HG03520 (cell line): ENCODE measurements at regions not wholly inside any gene's neighbourhood (a gene's known extent, or its start where the extent isn't known, plus 50 kb on each side); places are given as distances from the start of the nearest gene placed in this dataset.
"Not testable (repeated sequence)": the region's sequence is repeated elsewhere in the genome, so short reads cannot be mapped to it uniquely, and the experiment has no call there.

Source experiments
- ATAC-seq: cut with Tn5 transposase; IDR thresholded peaks from one replicate; pipeline ENCODE4 v1.9.1; 2021; ENCODE audit warnings: mild to moderate bottlenecking, moderate library complexity; ENCODE audit not compliant: unreplicated experiment

DNA sequence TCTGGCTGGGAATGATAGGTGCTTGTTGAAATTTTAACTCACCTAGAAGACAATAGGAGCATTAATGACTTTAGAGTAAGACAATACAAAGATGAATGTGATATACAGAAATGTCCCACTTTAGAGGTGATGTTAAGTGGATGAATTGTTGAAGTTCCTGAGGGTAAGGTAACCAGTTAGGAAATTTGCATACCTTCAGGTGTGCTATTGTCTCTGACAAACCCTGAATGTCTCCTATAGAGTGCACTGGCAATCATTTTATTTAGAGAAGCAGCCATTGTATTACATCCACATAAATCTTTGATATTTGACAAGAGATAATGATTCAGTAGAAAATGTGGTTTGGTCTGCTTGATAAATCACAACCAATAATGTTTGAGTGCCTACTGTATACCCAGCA is 228.5 kb downstream of the RNF144A start:
- ATAC-seq = no peak

DNA sequence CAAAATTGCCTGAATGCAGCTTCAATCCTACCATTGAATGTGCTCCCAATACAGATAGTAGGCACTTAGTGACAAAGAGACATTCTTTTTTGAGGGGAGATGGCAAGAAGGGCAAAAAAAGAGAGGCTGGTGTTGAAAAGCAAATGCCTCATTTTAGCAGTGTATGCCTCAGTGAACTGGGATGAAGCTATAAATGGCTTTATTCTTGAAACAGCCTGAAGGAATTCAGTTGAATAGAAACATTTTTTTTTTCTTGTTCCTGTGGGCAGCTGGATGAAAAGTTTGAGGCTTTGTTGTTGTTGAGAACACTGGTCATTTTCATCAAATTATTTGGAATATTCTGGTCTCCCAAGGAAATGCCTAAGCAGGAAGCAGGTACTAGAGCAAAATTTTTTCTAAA is 228.9 kb downstream of the RNF144A start:
- no peak for ATAC-seq

DNA sequence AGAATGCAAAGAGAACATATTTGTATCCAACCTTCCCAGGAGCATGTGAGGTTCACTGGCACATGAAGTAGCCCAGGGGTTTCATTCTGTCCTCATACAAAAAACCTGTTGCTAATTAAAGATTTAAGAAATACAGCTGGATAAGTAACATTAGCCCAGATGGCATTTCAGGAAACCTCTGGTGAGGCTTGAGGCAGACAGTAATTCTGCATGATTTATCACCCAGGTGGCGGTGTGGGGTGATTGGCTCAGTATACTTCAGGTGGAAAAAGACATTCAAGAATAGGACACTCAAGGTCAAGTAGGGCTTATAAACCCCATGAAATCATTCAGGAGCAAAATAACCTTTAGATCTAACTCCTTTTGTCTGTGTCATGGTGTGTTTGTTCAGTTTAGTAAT is 237.4 kb downstream of the RNF144A start:
- no peak for ATAC-seq

DNA sequence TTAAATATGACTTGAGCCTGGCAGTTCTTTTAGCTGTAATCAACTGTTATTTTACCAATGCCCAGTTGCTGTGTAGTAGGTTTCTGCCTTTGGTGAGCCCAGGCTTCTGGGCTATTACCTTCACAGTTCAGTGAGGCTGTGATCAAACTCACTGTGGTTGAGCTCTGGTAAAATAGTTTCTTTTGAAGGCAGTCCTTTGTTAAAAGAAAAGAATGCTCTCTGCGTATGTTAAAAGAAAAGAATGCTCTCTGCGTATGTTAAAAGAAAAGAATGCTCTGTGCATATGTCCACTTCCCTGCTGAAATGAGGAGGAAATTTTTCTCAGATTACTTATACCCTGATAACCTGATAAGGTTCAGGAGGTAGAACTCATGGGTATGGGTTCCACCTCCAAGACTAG is 244.3 kb downstream of the RNF144A start:
- ATAC-seq = no peak

DNA sequence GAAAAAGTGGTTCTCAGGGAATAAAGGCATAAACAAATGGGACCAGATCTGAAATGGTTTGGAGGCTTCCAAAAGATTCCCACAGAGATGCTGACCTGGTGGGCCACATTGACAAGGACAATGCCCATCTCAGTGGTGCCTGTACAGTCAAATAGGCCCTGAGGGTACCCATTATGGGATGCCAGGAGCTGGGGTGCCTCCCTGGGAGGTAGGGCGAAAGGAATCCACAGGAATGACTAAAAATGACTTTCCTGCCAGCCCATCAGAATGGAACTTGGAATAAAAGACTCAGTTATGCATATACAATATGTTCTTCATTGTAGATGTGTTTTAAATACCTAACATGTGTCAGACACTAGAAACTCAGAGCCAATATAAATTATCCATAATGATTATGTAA is 248.5 kb downstream of the RNF144A start:
- no peak for ATAC-seq

DNA sequence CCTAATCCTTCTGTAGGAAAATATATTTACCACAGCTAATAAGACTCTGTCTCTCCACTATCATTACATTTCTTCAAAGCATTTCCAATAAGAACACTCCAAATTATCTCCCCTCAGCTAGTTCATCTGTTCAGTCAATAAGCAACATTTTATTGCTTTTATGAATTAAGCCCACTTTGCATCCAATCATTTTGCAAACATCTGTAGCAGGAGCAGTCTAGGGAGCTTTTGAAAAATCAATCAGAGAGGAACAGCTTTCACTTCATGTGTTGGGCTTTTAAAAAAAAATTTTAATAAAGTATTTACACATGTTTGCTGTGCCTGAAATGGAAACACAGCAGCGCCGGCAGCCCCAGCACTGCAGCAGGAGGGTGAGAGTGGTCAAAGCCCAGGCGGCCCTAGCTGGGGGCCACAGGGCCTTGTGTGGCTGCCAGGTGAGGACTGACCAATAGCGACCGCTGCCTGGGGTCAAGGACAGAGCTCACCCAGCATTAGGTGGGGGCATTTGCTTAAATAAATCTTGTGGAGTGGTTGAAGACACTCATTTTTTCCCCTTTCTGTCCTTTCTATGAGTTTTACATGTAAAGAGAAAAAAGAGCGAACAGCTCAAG is 250.7 kb downstream of the RNF144A start:
- ATAC-seq = no peak

DNA sequence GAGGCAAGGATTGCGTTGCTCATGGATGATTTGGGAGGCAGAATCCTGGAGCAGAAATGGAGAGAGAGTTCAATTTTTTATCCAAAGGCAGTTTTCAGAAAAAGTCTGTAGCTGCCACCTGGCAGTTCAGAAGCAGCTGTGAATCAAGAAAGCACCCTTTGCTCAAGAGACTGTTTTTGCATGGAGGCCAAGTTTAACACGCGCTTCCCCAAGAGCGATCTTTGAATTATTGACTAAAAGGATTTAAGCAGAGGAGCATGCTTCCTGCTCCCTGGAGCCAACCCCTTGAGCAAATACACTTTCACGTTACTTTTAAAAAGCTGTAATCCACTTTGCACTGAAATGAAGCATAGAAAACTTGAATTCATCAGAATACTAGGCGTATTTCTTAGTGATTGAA is 252.4 kb downstream of the RNF144A start:
- ATAC-seq = no peak

DNA sequence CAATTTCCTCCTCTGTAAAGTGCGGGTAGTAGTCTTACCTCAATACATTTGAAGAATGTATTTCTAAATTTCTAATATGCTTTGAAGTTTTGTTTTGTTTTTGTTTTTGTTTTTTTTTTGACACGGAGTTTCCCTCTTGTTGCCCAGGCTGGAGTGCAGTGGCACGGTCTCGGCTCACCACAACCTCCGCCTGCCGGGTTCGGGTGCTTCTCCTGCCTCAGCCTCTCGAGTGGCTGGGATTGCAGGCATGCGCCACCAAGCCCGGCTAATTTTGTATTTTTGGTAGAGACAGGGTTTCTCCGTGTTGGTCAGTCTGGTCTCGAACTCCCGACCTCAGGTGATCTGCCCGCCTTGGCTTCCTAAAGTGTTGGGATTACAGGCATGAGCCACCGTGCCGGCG is 261.8 kb downstream of the RNF144A start:
- not testable (repeated sequence) for ATAC-seq

DNA sequence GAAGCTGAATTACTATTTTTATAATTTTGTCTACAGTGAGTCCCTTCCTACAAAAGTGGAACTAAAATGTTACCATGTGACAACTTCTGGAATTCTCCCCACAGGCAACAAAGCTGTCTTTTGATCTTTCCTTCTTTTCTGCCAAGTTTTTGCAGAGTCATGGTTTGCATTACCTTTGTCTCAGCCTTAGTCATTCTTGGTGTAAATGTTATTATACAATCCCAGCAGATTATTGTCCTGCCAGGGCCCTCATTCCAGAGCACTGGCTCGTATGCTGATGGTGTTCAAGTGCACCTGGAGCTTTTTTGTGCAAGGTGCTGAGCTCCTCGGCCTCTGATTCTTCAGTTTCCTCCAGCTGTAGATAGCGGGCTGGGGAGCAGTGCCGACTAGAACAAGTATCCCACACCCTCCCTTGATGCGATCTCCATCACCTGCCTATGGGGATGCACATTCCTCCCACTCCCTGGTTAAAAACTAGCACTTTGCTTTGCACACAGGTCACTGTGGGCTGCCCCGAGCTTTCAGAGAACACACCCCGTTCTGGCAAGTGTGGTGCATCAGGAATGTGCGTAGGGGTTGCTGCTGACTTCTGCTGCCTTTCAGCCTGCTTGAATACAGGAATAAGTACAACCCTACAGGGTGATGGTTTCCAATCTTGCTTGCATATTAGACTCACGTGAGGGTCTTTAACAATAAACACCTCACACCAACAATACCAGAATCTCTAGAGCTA is 263.6 kb downstream of the RNF144A start:
- no peak for ATAC-seq

DNA sequence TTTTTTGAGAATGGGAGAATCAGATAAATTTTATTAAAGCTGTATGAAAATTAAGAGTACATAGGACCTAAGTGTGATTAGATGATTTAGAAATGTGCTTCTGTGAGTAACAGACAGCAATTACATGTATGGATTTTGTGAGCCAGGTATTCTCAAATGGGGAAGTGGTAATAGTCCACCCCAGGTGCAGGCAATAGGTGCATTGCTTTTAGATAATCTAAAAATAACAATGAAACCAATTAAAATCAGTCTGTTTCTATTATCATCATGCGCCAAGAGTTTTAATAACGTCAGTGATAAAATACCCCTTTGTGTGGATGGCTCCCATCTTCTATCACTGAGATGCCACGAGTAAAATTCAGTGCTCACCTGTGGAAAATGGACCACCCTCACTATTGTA is 265.3 kb downstream of the RNF144A start:
- ATAC-seq = no peak

DNA sequence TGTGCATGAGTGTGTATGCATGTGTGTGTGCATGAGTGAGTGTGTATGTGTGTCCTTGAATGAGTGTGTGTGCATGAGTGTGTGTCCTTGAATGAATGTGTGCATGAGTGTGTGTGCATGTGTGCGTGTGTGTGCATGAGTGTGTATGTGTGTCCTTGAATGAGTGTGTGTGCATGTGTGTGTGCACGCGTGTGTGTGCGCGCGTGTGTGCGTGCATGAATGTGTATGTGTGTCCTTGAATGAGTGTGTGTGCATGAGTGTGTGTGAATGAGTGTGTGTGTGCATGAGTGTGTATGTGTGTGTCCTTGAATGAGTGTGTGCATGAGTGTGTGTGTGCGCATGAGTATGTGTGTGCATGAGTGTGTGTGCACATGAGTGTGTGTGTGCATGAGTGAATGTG is 271.9 kb downstream of the RNF144A start:
- ATAC-seq = no peak

DNA sequence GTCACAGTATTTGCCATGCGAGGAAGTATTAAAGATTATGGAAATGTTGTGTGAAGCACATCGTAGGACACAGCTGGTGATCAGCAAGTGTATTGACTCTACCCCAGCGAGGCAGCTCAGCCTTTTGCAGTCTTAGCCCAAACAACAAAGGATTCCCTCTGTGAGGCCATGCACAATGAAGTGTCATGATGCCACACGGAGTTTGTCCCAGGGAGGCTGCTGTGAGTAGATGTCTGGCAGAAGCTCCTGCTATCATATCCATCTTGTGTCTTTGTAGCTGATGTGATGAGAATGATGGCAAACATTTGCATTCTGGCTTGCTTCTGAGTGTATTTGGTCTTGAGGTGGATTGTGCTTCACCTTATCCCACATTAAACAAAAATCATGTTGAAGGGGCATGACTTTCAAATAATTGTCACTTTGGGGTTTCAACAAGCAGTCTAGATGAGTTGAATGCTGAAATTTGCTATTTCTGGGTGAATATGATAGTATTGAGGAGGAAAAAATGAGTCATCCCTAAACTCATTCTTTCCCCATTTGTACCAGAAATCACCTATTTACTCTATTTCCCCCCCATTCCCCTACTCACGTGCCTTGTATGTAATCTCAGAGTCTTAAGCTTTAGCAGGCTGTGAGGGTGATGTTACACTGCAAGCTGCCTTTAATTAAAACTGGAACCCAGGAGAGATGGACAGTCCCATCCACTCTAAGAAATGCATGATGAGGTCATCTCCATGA is 273.5 kb downstream of the RNF144A start:
- ATAC-seq = no peak

DNA sequence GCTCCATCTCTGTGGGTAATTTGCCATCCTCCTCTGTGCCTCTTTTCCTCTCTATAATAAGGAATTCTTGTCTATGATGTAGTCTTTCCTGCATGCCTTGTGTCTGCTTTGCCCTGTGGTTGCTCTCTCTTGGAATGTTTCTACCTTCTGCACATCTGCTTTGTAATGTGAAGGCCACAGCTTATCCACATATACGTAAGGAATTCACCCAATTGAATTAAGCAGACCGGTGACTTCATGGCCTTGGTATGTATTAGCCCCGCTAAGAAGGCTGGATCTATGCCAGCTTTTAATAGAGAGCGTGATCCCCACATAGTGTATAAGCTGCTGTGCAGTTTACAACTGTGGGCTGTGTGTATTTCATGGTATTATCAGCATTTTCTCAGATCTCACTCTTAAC is 274.7 kb downstream of the RNF144A start:
- ATAC-seq = no peak

DNA sequence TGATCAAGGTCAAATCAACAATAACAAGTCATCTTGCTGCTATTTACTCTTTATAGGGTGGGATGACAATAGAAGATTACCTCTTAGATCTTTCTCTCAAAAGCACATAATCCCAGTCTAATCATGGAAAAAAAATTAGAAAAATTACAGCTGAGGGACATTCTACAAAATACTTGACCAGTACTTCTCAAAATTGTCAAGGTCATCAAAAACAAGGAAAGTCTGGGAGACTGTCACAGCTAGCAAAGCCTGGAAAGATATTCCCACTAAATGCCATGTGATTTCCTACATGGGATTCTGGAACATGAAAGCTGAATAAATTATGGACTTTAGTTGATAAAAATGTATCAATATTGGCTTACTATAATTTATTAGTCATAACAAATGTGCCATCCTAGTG is 276.2 kb downstream of the RNF144A start:
- ATAC-seq = no peak

DNA sequence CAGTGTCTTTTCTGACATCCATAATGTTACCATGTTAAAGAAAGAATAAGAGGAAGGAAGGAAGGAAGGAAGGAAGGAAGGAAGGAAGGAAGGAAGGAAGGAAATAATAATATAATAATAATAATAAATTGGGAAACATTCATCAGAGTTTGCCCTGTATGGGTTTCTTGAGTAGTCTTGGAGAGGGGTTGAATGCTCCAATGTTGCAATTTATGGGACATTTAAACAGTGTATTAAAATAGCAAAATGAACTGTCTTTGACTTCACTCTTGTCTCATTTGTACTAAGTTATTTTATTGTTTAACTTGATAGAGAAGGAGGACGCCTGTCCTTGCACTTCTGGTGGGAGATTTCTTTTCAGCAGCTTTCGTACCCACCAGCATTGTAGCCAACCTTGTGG is 277.7 kb downstream of the RNF144A start:
- no peak for ATAC-seq

DNA sequence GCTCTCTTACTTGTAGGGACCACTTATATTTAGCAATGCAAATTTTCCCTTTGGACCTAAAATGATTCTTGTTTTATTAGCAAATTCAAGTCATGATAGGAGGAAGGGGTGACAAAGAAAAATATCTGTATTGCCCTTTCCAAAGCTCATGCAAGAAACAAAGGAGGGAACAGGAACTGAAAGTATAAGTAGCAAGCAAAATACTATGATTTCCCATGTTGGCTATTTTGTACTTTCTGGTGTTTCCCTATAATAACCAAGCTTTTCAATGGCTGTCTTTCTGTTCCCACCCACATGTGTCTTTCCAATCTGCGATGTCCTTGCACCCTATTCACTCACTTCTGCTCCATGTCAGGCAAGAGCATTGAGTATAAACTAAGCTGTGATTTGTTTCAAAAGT is 279.7 kb downstream of the RNF144A start:
- no peak for ATAC-seq

DNA sequence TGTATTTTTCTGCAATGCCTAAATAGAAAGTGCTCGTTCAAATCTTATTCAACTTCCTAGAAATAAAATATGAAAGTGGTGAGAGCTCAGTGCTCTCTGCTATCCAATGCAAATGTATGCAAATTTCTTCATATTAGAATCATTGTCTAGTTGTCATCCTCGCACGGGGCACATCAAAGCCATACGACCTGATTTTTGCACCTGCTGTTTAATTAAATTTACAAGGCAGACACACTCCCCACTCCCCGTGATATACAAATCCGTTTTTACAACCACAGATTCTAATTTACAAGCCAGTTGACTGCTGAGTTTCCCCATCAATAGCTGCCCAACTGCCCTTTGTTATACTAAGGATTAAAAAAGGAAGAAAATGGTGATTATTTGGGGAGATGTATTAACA is 284.6 kb downstream of the RNF144A start:
- no peak for ATAC-seq

DNA sequence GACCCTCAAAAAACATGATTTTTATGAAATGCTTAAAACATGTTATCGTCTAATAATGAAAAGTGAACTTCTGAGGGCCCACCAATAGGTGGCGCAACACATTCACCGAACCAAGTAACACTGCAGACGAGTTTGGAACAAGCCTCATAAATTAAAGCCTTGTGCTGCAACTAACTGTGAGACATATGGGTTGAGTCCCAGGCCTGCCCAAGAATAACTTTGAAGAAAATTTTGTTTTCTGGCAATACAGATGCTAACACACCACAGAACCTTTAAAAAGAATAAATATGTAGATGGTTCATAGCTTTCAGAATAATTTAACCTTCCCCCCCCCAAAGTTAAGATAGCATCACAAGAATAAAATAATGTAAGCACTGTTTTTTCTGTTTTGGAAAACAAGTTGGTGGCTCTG is 285.9 kb downstream of the RNF144A start:
- ATAC-seq = no peak

DNA sequence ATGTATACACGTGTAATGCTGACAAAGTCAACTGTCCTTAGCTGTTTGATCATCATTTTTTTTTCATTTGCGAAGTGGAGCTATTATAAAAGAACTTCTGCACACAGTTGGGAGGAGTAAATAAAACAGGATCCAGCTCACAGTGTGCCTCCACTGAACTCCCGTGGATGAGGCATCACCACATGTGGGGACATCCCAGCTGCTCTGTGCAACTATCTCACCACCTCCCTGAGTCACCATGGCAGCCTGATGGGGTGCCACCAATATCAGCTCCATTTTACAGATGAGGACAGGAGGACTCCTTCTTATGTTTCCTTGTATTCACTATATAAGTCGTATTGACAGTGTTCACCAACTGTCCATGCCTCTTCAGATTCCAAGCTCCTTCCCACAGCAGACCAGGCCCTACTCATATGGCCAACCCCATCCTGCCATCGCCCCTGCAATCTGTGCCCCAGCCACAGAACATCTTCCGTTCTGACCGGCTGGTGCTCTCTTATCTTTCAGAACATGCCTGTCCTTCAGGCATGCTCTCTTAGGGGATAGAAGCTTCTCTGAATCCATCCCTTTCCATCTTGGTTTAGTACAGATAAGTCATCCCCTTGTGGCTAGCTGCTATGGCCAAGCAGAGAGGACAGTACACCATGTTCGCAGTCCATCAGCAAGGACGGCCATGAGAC is 288.1 kb downstream of the RNF144A start:
- ATAC-seq = no peak

DNA sequence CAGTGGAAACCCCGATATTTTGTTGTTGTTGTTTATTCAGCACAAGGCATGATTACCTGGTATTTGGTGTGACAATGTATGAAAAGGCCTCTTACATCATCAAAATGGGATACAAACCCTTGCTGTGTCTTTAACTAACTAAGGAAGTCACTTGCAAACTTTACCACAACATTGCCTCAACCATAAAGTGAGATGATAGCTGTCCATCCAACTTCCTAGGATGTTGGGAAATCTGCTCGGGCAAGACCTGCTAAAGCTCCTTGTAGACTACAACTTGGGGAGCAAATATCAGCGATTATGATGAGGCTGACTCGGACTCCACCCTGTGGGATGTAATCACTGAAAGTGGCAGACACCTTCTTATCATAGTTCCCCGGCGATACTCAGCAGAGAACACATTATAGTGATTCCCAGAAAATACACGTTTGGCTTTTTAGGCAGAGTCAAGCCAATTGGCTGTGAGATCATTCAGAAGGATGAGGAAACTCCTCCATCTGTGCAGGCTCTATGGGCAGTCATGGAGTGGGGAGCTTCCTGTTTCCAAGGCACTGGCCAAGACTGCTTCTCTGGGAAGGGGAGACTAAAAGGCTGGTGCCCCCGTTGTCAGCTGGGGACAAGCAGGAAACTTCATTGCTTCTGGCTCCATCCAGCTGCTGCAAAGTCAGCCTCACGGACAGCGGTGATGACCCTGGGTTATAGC is 289.0 kb downstream of the RNF144A start:
- no peak for ATAC-seq

DNA sequence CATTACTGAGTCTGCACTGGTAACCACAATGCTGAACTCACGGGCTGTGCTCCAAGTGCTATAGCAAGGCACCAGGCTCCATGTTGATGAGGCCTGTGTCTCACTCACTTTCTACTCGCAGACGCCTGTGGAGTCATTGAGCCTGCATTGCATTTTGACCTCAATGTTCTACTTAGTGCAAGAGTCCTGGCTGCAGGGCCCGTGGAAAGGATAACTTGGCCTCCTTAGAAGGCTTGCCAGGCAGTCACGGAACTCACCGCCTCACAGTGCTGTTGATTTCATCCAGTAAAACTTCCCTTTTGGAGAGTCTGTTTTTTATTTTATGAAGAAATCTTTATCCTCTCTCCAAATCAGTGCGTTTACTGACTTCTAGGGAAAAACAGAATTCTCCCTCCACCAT is 290.4 kb downstream of the RNF144A start:
- ATAC-seq = no peak
